ENCODE measurements at regions not wholly inside any gene's neighbourhood (a gene's known extent, or its start where the extent isn't known, plus 50 kb on each side); places are given as distances from the start of the nearest gene placed in this dataset.

GRCh38 chr20:53671370-53671769 lies 77.7 kb upstream of the ZNF217 start:
- no peak for TF ChIP-seq CTCF (IDR thresholded peaks at IDR 0.05; ENCODE audit: low read depth, low read length, poor library complexity, severe bottlenecking)
- TF ChIP-seq EZH2phosphoT487 (IDR thresholded peaks at IDR 0.05; ENCODE audit: borderline replicate concordance, low read length), result no peak

Data from DOHH2 (cell line).